ENCODE measurements at regions not wholly inside any gene's neighbourhood (a gene's known extent, or its start where the extent isn't known, plus 50 kb on each side); places are given as distances from the start of the nearest gene placed in this dataset.
"Not testable (repeated sequence)": the region's sequence is repeated elsewhere in the genome, so short reads cannot be mapped to it uniquely, and the experiment has no call there.

DNA sequence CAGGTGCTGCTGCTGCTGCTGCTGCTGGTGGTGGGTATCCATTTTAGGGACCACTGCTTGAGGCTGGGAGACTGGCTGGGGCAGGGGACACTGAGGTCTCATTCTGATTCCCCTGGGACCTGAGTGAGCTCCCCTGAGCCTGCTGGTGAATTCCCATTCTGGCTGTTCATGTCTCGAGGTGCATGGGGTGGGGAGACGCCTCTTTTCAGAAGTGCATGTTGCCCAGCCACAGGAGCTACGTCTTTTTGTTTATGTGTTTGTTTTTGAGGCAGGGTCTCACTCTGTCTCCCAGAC is 133.4 kb downstream of the RHOU start:
- no peak for DNase-seq (ENCODE audit: low spot score)

DNA sequence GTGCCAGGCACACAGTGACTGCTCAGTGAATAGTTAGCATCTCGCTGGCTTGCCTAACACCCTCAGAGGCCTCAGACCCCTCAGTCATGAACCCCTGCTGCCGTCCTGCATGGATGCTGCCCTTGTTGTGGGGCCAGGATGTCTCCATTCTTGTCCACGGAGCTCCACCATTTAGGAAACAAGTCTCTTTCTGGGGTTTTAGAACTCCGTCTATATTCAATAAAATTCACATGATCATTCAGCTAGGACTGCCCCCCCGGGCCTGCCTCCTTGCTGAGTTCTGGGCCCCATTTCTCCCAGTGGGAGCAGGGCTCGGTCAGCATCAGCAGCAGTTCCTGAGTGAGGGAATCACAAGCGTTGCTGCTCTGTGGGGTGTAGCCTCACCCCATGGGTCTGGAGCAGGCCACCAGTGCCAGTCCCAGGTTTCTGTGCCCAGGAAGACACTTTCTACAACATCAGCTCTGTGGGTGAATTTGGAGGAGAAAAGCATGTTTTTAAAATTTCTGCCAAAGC is 134.1 kb downstream of the RHOU start:
- no peak for DNase-seq (ENCODE audit: low spot score)

DNA sequence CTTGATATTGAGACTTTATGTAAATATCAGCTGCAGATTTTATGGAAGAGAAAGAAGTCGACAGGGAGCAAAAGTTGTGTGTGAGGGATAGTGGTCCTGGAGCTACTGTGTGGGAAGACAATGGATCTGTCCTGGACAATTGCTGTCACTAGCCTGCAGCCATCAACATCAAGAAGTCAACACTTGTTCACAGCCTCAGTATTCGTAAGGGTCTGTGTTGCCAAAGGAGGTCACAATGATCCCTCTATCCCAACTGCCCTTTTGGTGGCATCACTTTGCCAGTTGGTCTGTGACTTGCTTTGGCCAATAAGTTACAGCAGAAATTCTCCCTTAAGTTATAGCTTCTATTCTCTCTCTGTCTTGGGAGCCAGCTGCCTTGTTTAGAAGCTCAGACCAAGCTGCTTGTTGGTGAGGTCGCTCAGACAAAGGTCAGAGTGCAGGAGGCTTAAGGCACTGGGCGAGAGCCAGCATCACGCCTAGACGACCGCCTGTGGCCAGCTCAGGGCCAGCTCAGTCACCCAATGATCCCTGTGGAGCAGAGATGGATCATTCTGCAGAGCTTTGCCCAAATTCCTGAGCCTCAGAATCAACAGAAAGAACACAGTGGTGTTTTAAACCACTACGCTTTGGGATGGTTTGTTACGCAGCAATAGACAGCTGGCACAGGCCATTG is 134.9 kb downstream of the RHOU start:
- DNase-seq (ENCODE audit: low spot score): no peak

DNA sequence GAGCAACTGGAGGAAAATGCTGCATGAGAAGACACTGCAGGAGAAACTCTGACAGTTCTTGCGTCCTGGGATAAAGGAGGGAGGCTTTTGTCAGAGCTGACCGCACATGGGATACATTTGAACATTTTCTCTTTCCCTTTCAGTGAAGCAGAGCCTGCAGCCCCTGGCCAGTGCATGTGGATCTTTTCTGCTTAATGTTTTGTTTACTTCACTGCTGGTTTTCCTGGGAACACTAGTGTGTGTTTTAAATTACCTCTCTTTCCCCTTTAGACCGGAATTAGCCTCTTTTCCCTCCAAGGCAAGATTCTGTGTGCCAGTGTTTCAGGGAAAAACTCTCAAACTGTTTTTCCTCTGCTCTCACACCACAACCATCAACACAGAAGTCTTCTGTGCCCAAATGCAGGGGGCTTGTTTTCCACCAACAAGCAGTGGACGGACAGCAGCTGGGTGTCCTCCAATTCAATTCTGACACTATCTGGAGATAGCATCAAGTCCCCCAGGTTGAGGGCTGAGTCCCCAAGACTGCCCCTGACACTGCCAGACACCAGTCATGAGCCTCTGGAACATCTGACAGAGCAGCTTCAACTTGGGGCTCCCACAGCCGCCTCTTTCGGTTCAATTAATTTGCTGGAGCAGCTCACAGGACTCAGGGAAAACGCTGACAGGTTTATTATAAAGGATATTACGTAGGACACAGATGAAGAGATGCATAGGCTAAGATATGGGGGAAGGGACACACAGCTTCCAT is 136.2 kb downstream of the RHOU start:
- no peak for DNase-seq (ENCODE audit: low spot score)

DNA sequence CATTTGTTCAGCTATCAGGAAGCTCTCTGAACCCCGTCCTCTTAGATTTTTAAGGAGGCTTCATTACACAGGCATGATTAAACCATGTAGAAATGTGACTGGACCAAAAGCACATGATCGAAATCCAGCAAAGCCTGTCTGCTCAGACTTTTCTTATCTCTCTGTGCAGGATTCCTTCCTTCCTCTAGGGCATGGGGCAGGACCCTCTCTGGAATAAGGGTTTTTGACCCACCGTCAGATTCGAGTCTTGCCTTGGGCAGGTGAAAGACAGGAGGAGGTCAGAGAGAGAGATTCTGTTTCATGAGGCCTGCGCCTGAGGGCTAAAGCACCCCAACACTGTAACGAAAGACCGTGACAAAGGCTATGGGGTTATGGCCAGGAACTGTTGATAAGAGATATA is 136.8 kb downstream of the RHOU start:
- no peak for DNase-seq (ENCODE audit: low spot score)

DNA sequence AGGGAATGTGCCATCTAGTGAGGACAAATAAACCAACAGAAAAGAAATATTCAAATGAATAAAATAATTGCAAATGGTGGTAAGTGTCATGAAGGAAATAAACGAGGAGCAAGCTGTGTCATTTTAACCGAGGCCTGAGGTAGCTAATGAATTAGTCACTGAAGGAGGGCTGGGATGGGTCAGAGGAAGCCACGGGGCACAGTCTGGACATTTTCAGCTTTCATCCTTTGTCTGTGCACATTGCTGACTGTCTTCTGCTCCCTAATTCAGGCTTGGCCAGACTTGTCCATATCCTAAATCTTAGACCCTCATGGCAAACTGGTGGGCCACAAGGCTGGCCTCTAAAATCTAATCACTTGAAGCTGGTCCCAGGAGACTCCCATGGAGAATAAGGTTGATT is 138.4 kb downstream of the RHOU start:
- DNase-seq (ENCODE audit: low spot score): no peak

DNA sequence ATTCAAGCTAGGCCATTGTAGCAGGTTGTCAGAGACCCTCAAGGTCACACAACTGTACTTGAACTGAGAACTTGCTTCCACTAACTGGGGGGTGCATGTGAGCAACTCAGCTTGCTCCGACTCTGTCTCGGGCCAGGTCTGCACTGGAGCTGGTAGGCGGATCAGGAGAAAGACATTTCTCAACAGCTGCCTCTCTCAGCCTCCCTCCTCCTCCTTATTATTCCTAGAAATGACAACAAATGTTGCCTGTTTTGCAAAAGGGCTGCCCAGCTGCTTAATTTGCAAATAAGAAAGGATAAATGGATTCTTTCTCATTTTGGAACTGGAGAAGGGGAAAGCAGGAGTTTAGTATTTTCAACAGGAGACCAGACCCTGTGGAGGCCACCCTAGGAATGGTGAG is 140.5 kb downstream of the RHOU start:
- DNase-seq (ENCODE audit: low spot score): no peak

DNA sequence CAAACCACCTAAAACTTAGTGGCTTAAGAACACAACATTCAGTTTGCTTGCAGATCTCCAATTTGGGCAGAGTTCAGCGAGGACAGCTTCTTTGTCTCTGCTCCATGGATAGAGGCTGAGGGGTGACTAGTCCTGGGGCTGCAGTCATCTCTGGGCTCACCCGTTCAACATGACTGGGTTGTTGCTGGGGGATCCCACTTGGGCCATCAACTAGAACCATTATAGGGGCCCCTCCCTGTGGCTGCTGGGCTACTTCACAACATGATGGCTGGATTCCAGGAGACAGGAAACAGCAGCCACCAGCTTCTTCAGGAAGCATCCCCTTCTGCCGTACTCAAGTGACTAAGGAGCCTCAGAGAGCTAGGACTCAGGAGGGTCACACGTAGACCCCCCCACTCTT is 140.9 kb downstream of the RHOU start:
- DNase-seq (ENCODE audit: low spot score): no peak

DNA sequence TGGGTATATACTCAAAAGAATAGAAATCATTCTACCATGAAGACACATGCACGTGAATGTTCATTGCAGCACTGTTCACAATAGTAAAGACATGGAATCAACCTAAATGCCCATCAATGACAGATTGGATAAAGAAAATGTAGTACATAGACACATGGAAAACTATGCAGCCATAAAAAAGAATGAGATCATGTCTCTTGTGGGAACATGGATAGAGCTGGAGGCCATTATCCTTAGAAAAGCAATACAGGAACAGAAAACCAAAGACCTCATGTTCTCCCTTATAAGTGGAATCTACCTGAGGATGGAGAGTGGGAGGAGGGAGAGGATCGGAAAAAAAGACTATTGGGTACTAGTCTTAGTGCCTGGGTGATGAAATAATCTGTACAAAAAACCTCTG is 143.9 kb downstream of the RHOU start:
- DNase-seq (ENCODE audit: low spot score): no peak

DNA sequence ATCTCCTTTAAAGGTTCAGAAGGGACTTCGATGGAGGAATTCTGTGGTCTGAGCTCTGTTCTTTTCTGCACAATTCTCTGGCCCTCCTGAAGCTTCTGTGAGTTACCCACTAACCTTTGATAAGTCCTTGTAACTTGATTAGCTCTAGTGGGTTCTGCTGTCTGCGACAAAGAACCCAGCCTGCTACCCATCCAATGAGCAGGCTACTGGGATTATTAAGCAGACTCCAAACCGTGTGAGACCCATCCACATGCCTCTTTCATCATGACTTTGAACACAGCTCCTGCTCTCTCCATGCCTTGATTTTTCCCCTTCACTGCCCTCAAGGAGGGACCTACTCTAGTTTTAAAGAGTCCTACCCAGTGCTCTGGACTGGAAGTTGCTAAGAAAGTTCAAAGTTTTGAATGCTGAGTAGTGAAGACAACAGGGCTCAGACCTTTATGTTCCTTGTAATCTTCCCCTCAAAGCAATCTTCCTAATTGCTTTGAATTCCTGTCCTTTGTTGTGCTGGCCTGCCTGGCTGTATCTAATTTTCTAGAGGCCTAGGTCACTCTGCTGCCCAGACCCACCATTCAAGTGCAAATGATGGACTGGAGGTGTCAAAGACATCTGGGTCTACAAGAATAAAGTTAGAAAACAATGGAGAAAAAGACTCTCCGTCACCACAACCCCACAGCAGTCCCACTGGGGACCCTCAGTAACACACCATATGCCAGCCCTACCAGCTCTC is 146.9 kb downstream of the RHOU start:
- DNase-seq (ENCODE audit: low spot score): no peak

DNA sequence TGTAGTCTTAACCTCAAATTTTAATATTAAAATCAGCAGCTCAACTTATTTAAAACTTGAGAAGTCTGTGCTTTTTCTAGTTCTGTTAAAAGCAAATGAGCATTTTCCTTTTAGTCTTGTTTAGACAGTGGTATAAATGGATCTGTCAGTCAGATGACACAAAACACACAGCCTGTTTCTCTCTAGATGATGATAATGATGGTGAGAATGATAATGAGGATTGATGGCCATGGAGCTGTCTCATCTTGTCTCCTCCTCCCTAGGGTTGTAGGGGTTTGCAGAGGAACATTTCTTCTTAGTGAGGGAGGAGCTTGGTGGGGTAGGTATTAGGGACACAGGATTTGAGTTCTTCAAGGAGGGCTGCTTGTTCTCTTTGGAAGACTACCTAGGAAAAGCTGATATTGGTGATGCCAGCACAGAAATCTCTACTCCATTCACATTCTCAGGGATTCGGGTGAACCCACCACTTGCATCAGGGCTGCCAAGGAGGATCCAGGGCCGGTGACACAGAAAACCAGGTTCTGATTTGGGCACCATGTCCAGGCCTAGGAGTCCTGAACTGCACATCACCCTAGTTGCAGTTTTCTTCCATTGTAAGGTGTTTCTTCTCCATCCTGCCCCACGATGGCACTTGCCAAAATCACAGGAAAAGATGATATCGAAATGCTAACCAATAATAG is 147.6 kb downstream of the RHOU start:
- DNase-seq (ENCODE audit: low spot score): no peak

DNA sequence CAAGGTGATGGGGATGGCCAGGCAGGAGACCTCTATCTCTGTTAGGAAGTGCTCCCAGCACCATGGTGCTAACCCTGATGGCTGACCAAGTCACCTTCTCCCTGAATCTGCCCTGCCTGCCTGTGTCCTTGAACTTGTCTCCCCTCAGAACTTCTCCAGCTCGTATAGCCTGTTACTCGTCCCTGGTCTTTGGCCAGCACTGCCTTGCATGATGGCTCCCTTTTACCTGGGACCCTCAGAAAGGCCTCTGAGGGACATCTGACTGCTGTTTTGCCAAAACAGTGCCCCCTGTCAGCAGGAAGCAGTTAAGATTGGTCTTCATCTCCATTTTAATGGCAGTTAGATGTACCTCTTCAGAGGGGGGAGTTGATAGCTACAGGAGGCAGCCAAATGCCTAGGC is 148.3 kb downstream of the RHOU start:
- no peak for DNase-seq (ENCODE audit: low spot score)

DNA sequence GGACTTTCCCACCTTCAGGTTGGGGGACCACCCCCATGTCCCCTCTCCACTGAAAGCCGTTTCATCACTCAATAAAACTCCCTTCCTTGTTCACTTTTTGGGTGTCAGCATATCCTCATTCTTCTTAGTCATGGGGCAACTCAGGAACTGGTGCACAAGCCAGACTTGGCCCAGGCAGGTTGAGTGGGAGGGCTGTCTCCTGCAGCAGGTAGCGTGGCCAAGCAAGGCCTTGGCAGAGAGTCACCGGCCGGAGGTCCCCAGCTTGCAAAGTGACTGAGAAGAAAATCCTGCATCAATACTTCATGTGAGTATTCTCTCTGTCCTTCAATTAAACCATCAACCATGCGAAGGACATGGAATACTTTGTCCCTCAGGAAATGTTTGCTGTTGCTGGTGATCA is 148.9 kb downstream of the RHOU start:
- DNase-seq (ENCODE audit: low spot score): no peak

DNA sequence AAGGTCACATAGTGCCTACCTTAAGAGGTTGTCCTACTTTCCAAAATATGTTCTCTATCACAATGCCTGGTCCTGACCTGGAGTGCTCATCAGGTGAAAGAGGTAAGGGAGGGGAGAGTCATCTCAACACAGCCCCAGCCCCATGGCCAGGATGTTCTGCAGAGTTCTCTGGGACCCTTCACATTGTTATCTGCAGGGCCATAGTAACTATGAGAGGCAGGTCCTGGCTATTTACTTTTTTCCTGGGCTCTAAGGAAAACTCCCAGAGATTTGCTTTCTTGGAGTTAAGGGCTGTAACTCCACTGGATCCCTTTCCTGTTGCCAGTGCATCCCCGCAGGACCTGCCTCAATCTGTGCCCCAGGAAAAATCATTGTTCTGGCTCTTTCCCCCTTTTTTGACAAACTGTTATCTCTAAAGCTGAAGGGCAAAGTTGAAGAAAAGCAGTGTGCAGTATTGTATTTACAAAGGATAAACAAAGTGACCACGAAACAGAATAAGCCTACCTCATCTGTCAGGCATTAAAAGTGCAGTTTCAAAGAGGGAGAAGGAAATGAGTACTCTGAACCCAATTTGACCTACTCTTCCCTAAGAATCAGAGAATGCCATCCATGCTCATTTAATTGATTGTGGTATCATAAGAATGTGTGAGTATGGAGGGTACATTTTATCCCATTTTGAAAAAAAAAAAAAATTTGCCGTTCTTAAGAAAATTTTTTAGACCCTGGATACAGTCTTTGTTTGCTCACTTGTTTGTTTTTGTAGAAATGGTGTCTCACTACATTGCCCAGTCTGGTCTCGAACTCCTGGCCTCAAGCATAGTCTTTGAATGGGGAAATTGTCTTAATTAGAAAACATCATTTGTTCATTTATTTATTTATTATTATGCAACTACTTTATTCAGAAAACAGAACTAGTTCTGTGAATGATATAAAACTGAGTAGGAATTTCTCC is 149.6 kb downstream of the RHOU start:
- no peak for DNase-seq (ENCODE audit: low spot score)

DNA sequence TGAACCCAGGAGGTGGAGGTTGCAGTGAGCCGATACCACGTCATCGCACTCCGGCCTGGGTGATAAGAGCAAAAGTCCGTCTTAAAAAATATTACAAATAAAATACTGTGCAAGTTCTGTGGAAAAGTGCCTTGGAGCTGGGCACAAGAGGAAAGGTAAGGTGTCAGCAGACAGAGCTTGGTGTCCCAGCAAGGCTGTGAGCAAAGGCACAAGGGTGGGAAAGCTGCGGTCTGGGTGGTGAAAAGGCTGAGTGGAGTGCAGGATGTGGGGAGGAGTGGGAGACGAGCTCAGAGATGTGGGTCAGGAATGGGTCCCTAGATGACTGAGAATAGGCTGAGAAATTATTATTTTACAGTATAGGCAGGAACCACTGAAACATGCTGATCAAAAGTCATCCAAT is 150.6 kb downstream of the RHOU start:
- DNase-seq (ENCODE audit: low spot score): no peak

DNA sequence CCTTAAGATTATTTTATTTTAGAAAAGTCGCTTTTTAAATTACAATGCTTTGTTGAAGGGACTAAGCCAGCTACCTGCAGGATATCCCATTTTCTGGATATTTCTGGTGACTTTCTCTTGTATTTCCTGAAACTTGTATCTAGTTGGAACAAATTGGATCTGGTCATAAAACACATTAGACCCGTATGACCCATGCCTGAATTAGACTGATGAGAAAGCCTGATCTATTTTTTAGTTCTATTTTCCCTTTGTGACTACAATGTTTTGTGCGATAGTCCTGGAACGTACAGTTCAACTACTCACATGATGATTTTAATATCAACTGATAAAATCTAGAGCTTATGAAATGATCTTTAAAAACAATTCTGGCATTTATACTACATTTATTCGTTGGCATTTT is 151.8 kb downstream of the RHOU start:
- DNase-seq (ENCODE audit: low spot score): no peak

DNA sequence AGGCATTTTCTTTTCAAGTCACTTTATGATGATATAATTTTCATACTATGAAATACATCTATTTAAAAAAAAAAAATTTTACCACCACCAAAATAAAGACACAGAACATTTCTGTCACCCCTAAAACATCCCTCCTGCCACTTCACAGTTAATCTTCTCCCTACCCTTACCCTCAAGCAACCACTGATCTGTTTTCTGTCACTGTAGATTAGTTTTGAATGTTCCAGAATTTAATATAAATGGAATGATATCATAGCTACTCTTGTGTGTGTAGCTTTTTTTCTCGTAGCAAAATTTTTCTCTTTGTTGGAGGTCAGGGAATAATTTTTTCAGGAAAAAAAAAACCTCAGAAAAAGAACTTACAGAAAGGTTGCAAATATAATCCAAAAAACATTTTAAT is 152.7 kb downstream of the RHOU start:
- DNase-seq (ENCODE audit: low spot score): no peak

DNA sequence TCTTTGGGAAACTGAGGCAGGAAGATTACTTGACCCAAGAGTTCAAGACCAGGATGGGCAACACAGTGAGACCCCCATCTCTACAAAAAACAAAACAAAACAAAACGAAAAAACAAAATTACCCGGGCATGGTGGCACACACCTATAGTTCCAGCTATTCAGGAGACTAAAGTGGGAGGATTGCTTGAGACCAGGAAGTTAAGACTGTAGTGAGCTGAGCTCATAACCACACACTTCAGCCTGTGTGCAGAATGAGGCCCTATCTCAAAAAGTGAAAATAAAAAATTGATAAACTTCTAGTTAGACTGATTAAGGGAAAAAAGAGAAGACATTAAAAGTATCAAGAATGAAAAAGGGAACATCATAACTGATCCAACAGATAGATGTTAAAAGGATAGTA is 154.0 kb downstream of the RHOU start:
- DNase-seq (ENCODE audit: low spot score): no peak

DNA sequence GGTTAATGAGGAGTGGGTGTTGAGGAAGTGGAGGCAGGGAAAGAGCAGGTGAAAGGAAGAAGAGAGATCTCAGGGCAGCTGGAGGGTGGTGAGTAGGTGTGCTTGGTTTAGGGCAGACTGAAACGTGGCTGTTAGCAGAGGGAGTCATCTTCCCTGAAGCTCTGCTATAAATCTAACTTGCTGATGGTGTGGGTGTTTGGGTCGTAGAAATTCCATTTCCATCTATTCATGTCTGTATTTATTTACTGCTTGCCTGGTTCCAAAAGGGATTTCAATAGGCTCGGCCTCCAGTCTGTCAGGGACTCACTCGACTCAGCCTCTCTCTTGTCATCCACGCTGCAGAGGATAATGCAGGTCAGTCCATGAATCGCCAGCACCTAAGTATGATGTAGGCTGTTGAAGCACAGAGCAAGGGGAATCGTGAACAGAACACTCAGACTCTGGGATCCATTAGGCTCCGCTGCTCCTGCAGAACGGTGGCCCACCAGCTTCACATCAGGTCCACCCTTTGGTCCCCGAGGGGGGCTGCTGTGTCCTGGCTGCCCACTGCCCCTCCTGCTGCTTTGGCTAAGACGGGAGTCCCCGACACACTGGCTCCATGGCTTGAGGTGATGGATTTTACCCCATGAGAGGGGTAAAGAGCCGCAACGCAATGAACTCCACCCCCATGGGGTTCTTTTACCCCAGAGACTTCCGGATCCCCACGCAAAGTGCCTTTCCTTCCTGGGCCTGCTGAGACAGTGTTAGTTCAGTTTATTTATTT is 156.2 kb downstream of the RHOU start:
- DNase-seq (ENCODE audit: low spot score): no peak

DNA sequence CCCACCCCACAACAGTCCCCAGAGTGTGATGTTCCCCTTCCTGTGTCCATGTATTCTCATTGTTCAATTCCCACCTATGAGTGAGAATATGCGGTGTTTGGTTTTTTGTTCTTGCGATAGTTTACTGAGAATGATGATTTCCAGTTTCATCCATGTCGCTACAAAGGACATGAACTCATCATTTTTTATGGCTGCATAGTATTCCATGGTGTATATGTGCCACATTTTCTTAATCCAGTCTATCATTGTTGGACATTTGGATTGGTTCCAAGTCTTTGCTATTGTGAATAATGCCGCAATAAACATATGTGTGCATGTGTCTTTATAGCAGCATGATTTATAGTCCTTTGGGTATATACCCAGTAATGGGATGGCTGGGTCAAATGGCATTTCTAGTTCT is 156.9 kb downstream of the RHOU start:
- DNase-seq (ENCODE audit: low spot score): not testable (repeated sequence)

DNA sequence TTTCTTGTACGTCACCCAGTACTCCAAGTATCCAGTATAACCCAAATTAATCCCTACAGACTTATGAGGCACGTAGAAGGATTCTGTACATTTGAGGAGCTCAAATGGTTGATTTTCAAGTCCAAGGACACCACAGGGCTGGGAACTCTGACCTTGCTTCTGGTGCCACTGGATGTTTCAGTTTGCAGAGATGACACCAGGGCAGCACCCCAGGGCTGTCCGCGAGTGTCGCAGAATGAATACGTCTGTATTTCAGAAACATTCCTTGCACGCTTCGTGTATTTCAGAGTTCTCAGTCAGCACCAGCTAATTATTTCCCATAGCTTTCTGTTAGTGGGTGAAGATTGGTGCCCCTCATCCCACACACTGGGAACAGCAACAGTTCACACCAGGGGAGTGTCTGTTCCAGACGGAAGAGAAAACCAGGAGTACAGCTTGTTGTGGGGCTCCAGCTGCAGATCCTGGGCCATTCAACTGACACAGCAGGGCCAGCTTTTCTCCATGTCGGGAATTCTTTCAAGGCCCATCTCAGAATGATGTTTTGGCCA is 159.2 kb downstream of the RHOU start:
- no peak for DNase-seq (ENCODE audit: low spot score)
